SJCRH30 (cell line): ENCODE measurements at regions not wholly inside any gene's neighbourhood (a gene's known extent, or its start where the extent isn't known, plus 50 kb on each side); places are given as distances from the start of the nearest gene placed in this dataset.

Experiments
- DNase-seq, 2 experiments: peaks; one replicate each; pipeline ENCODE4 v3.0.0-alpha.2; 2015 to 2020
- H3K27ac ChIP-seq: fragments of 250-450 bp; sonication (Bioruptor Pico); 2 replicates; pipeline ENCODE4 v1.5.1; 2020; ENCODE audit warnings: mild to moderate bottlenecking, moderate library complexity
- H3K27me3 ChIP-seq: fragments of 250-450 bp; sonication (Bioruptor Pico); 2 replicates; pipeline ENCODE4 v1.5.1; 2020; ENCODE audit warnings: mild to moderate bottlenecking, moderate library complexity
- H3K36me3 ChIP-seq: fragments of 250-450 bp; sonication (Bioruptor Pico); 2 replicates; pipeline ENCODE4 v1.5.1; 2020; ENCODE audit warnings: mild to moderate bottlenecking, moderate library complexity
- H3K4me1 ChIP-seq: fragments of 250-450 bp; sonication (Bioruptor Pico); 2 replicates; pipeline ENCODE4 v1.5.1; 2020; ENCODE audit warnings: mild to moderate bottlenecking, moderate library complexity
- H3K4me3 ChIP-seq: fragments of 250-450 bp; sonication (Bioruptor Pico); 2 replicates; pipeline ENCODE4 v1.5.1; 2020; ENCODE audit warnings: mild to moderate bottlenecking, moderate library complexity
- H3K9me3 ChIP-seq: fragments of 250-450 bp; sonication (Bioruptor Pico); replicated peaks from 2 replicates; pipeline ENCODE4 v1.5.1; 2020; ENCODE audit warnings: mild to moderate bottlenecking, moderate library complexity

DNA sequence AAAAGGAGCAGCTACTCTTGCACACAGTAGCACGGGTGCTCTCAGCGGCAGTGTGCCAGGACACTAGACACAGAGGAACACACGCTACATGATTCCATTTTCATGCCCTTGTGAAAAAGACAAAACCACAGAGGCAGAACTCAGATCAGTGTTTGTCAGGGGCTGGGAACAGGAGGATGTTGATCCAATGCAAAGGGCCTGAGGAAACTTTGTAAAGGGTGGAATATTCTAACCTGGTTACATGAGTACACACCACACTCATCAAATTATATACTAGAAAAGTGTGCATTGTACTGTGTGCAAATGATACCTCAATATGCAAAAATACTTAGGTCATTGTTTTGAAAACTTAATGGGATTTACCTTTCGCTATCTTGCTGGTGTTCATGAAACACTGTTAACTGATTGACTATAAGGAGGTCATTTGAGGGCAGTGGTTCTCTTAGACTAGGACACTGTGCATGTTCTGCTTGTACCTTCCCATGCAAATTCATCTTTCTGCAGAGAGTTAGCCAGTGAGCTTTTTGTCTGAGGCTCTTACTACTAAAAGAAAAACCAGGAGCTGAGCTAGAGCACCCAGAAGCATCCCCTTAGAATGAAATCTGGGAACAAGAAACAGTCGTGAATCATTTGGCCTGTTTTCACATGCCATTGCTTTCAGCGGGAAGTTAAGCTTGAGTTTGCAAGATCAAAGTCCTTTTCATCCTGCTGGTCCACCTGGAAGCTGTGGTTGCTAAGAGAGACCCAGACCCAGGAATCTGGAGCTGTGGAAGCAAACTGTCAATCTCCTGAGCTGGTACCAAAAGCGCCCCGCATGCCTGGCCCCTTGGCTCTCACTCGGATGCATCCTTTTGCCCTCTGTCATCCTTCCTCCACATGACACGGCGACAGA lies 204.8 kb downstream of the TTLL2 start:
- no peaks in the 10 kb centered on the region for H3K36me3 ChIP-seq
- H3K27me3 ChIP-seq: no peaks in the 10 kb centered on the region
- no peak for DNase-seq
- H3K4me1 ChIP-seq: peaks cover 11% of the 10 kb centered on the region
- H3K9me3 ChIP-seq: no peaks in the 10 kb centered on the region
- H3K4me3 ChIP-seq: no peak overlapping the region
- no peak overlapping the region for H3K27ac ChIP-seq

DNA sequence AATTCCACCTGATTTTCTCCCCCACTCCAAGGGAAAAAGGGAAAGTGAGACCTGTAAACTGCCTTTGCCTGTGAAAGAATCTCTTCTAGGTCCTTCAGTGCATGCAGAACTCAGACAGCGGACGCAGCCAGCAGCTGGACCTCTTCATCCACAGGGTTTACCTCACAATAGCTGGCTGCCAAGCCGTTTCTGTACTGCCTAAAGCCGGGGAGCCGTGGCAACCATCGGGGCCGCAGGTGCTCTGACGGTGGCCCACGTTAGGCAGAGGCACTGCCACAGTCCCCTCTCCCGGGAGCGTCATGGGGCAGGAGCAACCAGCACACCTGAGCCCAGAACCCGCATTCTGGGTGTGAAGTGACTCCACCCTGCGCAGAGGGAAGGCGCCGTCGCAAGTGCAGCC lies 206.1 kb downstream of the TTLL2 start:
- Histone ChIP-seq H3K27ac (no peak overlapping the region), H3K9me3 (no peaks in the 10 kb centered on the region), H3K36me3 (no peaks in the 10 kb centered on the region), H3K4me3 (no peak overlapping the region), H3K4me1 (peaks cover 11% of the 10 kb centered on the region), H3K27me3 (no peaks in the 10 kb centered on the region)
- no peak for DNase-seq

DNA sequence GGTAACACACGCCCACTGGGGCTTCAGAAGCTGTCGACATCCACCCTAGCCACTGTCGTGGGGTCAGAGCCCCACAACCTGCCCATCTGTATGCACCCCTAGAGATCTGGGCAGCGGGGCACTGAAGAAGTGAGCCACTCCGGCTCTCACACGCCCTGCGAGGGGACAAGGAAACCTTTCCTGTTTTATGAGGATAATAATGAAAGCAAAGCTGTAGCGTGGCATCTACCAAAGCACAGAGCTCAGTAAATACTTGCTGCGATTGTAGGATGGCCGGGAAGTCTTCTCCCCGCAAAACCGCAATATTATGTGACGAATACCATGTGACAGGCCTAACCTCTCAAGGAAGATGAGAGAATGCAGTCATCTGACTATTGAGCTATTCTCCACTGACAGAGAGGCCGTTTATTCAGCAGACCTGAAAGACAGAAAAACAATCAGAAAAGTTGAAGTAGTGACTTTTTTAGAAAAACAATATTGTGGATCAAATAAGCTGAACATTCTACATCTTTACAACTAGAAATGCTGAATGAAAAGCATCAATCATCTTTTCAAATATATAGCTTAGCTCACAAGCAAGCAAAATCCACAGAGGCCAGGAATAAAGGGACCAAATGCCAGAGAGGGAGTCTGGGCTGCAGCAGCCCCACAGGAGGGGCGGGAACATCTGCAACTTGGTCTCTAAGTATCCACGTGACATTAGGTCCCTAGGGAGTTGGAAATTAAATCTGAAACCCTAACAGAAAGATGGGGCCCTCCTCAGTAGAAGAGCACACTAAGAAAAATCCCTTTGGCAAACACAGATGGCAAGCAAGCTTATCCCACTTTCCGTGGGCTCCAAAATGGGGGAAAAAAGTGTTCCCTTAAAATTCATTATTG lies 207.8 kb downstream of the TTLL2 start:
- peak; percentile 68 to 90 for DNase-seq
- Histone ChIP-seq H3K4me3 (no peak overlapping the region), H3K27ac (no peak overlapping the region), H3K4me1 (peaks cover 11% of the 10 kb centered on the region), H3K9me3 (no peaks in the 10 kb centered on the region), H3K27me3 (no peaks in the 10 kb centered on the region), H3K36me3 (no peaks in the 10 kb centered on the region)

DNA sequence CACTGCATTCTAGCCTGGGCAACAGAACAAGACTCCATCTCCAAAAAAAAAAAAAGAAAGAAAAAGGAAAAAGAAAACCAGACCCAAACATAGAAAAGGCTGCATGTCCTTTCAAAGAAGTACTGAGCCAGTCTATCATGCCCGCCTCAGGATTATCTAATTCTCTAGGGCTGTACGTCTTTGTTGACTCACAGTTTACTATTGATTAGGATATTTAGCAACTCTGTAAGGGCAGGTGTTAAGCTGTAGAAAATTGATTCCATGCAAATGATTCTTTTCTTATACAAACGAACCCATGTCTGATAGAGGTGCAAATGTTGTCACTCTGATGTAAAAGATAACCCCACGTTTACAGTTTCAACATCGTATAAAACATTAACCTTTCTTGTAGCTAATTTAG lies 209.0 kb downstream of the TTLL2 start:
- DNase-seq: no peak
- no peaks in the 10 kb centered on the region for H3K27me3 ChIP-seq
- peaks cover 18% of the 10 kb centered on the region for H3K4me1 ChIP-seq
- H3K9me3 ChIP-seq: no peaks in the 10 kb centered on the region
- H3K36me3 ChIP-seq: no peaks in the 10 kb centered on the region
- no peak overlapping the region for H3K27ac ChIP-seq
- no peak overlapping the region for H3K4me3 ChIP-seq

DNA sequence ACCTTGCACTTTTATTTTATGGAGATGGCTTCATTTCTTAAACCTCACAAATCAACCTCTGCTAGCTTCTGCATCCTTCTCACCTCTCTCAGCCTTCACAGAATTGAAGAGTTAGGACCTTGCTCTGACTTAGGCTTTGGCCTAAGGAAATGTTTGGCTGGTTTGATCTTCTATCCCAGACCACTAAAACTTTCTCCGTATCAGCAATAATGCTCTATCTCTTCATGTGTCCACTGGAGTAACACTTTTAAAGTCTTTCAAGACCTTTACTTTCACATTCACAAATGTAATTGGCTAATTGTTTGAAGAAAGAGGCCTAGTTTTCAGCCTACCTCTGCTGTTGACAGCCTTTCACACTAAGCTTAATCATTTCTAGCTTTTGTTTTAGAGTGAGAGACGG lies 212.9 kb downstream of the TTLL2 start:
- Histone ChIP-seq H3K4me3 (no peak overlapping the region), H3K27me3 (no peaks in the 10 kb centered on the region), H3K27ac (no peak overlapping the region), H3K4me1 (peaks cover 18% of the 10 kb centered on the region), H3K9me3 (0 out of 2 replicates have a peak, but pooled peaks cover 2% of the 10 kb centered on the region), H3K36me3 (no peaks in the 10 kb centered on the region)
- DNase-seq: no peak

DNA sequence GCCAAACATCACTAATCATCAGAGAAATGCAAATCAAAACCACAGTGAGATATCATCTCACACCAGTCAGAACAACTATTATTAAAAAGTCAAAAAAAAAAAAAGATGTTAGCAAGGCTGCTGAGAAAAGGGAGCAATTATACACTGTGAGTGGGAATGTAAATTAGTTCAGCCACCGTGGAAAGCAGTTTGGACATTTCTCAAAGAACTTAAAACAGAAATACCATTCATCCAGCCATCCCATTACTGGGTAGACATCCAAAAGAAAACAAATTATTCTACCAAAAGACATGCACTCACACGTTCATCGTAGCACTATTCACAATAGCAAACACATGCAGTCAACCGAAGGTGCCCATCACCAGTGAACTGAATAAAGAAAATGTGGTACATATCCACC lies 213.9 kb downstream of the TTLL2 start:
- DNase-seq: no peak
- 0 out of 2 replicates have a peak, but pooled peaks cover 2% of the 10 kb centered on the region for H3K9me3 ChIP-seq
- peaks cover 17% of the 10 kb centered on the region for H3K4me1 ChIP-seq
- no peak overlapping the region for H3K27ac ChIP-seq
- no peaks in the 10 kb centered on the region for H3K27me3 ChIP-seq
- H3K36me3 ChIP-seq: no peaks in the 10 kb centered on the region
- no peak overlapping the region for H3K4me3 ChIP-seq

DNA sequence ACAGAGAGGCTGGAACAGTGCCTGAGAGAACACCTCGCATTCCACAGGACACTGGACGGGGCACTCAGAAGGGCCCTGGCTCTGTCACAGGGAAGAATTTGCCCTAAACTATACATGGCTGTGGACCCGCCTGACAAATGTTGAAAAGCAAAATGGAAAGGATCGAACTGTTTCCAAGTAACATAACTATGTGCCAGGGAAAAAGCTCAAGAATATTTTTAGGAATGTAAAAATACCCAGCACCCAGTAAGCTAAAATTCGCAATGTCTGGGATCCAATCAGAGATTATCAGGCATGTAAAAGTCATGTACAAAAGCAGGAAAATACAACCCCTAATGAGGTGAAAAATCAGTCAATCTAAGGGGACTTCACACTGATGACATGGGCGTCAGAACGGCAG lies 215.9 kb downstream of the TTLL2 start:
- Histone ChIP-seq H3K9me3 (0 out of 2 replicates have a peak, but pooled peaks cover 2% of the 10 kb centered on the region), H3K27me3 (no peaks in the 10 kb centered on the region), H3K4me3 (no peak overlapping the region), H3K4me1 (peaks cover 28% of the 10 kb centered on the region), H3K27ac (no peak overlapping the region), H3K36me3 (no peaks in the 10 kb centered on the region)
- no peak for DNase-seq

DNA sequence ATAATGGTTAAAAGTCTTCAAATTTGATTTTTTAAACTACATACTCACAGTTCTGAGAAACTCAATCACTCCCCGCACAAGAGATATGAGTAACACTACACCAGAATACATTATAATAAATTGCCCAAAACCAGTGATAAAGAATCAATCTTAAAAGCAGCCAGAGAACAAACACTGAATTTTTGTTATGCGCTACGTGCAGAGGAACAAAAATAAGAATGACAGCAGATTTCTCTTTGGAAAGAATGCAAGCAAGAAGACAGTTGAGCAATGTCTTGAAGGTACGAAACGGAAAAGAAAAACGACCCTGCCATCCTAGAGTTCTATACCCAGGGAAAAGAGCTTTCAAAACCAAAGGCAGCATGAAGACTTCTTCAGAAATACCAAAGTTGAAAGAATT lies 216.7 kb downstream of the TTLL2 start:
- no peak for DNase-seq
- Histone ChIP-seq H3K36me3 (no peaks in the 10 kb centered on the region), H3K4me3 (no peak overlapping the region), H3K27me3 (no peaks in the 10 kb centered on the region), H3K4me1 (peaks cover 31% of the 10 kb centered on the region), H3K27ac (no peak overlapping the region), H3K9me3 (0 out of 2 replicates have a peak, but pooled peaks cover 2% of the 10 kb centered on the region)

DNA sequence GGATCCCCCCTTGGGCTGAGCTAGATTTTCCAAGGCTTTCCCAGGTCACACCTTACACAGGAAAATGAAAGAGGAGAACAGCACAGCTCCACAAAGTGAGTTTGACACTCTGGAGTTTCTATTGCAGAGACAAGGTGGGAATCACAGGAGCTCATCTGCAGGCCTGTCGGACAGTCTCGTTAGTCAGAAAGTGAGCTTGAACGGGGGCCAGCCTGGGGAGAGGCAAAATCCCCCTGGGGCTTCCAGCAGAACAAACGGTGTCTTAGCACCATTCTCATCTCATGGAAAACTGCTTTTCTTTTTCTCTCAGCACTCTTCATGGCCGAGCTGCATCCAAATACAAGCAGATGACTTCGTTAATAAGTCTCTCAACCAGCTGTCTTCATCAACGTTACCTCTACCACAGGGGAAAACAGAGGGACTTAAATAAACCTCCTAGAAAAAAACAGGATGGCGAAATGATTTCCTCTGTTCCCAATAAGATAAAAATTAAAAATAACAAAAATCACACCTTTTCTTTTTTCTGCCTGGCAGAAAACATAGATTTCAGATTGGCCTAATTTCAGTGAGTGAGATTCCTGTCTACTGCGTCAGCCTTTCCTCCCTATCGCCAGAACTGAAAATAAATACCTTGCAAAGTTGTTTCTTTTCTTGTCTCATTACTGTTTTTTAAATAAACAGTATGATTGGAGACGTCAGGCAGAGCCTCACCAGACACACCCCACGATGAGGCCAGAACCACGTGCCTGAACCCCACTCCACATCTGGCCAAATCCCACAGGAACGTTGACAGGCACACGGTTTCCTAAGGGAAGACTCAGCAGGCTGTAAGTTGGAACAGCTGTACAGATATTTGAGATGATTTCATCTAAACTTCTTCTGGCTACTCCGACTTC lies 219.0 kb downstream of the TTLL2 start:
- H3K36me3 ChIP-seq: no peaks in the 10 kb centered on the region
- peaks cover 2% of the 10 kb centered on the region; the same call in 1 of the 2 replicates for H3K9me3 ChIP-seq
- DNase-seq: peak; percentile 58 to 66
- H3K27me3 ChIP-seq: no peaks in the 10 kb centered on the region
- H3K4me1 ChIP-seq: peaks cover 27% of the 10 kb centered on the region
- no peak overlapping the region for H3K4me3 ChIP-seq
- no peak overlapping the region; the same call in 1 of the 2 replicates for H3K27ac ChIP-seq

DNA sequence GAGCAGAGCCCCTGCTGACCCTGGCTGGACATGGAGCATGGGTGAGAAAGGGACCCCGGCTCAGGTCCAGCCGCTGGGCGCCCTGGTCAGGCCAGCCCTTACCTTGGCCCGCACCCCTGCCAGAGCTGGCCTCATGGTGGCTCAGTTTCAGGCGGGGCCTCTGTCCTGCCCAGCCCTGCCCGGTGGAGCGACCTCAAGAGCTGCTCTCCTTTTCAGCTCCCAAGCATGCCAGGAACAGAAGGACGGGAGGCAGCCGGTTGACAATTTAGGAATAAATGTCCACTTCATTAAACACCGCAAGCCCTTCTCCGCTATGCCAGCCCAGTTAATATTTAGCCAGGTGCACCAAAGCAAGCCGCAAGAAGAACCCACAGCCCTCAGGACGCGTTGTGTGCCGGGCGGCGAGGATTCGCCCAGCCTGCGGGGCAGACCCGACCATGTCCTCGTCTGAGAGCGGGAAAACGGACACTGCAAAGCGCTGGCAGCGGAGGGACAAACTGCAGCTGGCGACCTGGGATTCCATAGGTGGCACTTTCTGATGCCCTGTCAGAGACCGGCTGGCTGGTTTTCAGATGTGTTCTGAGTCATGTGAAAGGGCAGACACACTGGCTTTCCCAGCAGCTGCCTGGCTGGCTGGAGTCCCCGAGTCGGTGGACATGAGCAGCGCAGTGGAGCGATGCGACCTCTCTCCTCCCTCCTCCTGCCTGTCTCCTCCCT lies 221.9 kb downstream of the TTLL2 start:
- H3K36me3 ChIP-seq: no peaks in the 10 kb centered on the region
- H3K4me3 ChIP-seq: no peak overlapping the region
- H3K27ac ChIP-seq: no peak overlapping the region
- peaks cover 24% of the 10 kb centered on the region for H3K4me1 ChIP-seq
- no peaks in the 10 kb centered on the region; the same call in 1 of the 2 replicates for H3K9me3 ChIP-seq
- H3K27me3 ChIP-seq: no peaks in the 10 kb centered on the region
- no peak for DNase-seq

DNA sequence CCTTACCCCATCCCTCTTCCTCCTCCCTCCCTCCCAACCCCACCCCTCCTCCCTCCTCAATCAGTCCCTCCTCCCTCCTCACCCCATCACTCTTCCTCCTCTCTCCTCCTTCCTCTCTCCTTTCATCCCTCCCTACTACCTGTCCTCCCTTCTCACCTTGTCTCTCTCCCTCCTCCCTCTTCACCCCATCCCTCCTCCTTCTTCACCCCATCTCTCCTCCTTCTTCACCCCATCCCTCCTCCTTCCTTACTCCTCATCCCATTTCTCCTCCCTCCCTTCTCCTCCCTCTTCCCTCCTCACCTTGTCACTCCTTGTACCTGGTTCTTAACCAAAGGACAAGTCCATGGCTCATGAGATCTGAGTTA lies 222.4 kb downstream of the TTLL2 start:
- Histone ChIP-seq H3K27ac (no peak overlapping the region), H3K4me3 (no peak overlapping the region), H3K27me3 (no peaks in the 10 kb centered on the region), H3K36me3 (no peaks in the 10 kb centered on the region), H3K4me1 (peaks cover 24% of the 10 kb centered on the region), H3K9me3 (no peaks in the 10 kb centered on the region; the same call in 1 of the 2 replicates)
- DNase-seq: no peak

DNA sequence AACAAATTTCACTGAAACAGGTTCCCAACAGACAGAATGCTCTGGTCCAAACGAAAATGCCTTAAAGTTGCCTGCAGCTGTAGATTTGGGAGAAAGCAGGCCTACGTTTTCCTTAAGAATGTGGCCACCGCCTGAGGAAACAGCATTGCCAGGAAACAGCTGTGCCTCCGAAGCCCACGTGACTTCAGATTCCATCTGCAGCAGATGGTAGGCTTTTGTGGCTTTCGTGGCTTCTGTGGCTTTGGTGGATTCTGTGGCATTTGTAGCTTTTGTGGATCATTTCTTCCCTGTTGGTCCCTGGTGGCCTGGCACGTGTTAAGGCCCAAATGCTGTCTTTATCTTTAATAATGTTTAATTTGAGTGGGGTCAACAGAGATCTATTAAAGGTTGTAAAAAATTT lies 222.9 kb downstream of the TTLL2 start:
- H3K27ac ChIP-seq: no peak overlapping the region
- H3K36me3 ChIP-seq: no peaks in the 10 kb centered on the region
- H3K4me3 ChIP-seq: no peak overlapping the region
- no peaks in the 10 kb centered on the region for H3K27me3 ChIP-seq
- peaks cover 24% of the 10 kb centered on the region for H3K4me1 ChIP-seq
- H3K9me3 ChIP-seq: no peaks in the 10 kb centered on the region; the same call in 1 of the 2 replicates
- peak; percentile 65 to 66 for DNase-seq

DNA sequence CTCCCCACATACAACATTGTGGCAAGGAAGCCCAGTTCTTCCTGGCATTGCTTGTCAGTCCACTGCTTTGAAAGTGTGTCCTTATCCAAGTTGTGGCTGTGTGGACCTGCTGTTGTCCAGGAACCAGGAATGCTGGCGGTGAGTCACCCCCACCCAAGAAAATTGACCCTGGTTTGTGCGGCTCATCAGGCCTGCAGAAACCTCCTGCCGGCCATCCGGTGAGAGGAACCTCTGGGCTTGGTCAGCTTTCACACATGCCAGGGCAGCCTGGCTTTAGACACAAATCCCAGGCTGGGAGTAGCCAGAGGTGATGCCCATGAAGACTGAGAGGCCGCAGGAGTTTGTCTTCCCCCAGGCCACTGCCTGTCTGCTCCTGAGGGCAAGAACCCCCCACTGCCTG lies 223.6 kb downstream of the TTLL2 start:
- Histone ChIP-seq H3K36me3 (no peaks in the 10 kb centered on the region), H3K9me3 (no peaks in the 10 kb centered on the region; the same call in 1 of the 2 replicates), H3K4me1 (peaks cover 21% of the 10 kb centered on the region), H3K4me3 (no peak overlapping the region), H3K27ac (no peak overlapping the region), H3K27me3 (no peaks in the 10 kb centered on the region)
- DNase-seq: no peak

DNA sequence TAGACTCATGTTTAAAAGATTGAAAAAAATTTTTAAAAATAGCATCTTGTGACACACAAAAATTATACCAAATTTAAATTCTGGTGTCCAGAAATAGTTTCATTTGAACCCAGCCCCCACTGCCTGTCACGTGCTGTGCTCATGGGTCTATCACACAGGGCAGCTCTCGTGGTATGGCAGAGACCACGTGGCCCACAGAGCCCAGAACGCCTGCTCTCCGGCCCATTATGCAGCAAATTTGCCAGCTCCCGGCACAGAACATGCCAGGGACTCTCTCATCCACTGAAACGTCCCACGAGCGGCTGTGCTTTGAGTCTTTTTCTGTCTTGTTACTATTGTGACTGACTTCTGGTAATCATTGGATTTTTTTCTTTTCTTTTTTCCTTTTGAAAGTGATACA lies 224.3 kb downstream of the TTLL2 start:
- Histone ChIP-seq H3K27me3 (no peaks in the 10 kb centered on the region), H3K36me3 (no peaks in the 10 kb centered on the region), H3K9me3 (no peaks in the 10 kb centered on the region; the same call in 1 of the 2 replicates), H3K4me3 (no peak overlapping the region), H3K4me1 (peaks cover 13% of the 10 kb centered on the region), H3K27ac (no peak overlapping the region)
- DNase-seq: no peak
